ENCODE measurements at regions not wholly inside any gene's neighbourhood (a gene's known extent, or its start where the extent isn't known, plus 50 kb on each side); places are given as distances from the start of the nearest gene placed in this dataset.

- no peak for TF ChIP-seq ZNF565 (CRISPR knock-in tag; conservative IDR thresholded peaks at IDR 0.05; ENCODE audit: low read depth)
These were observed 139.0 kb upstream of the LUZP2 start (continued) for GRCh38 chr11:24357620-24358410.

- no peak for ATAC-seq
- TF ChIP-seq TSHZ2 (CRISPR knock-in tag; IDR thresholded peaks at IDR 0.05): no peak
- TF ChIP-seq PPARA (CRISPR knock-in tag; IDR thresholded peaks at IDR 0.05; ENCODE audit: borderline replicate concordance): no peak
- TF ChIP-seq TCF4 (CRISPR knock-in tag; IDR thresholded peaks at IDR 0.05; ENCODE audit: borderline replicate concordance): no peak
- TF ChIP-seq ZC3H10 (CRISPR knock-in tag; IDR thresholded peaks at IDR 0.05): no peak
- TF ChIP-seq ZNF565 (CRISPR knock-in tag; conservative IDR thresholded peaks at IDR 0.05; ENCODE audit: low read depth): no peak
- TF ChIP-seq GLIS3 (CRISPR knock-in tag; IDR thresholded peaks at IDR 0.05): no peak
- no peak for TF ChIP-seq CREB5 (CRISPR knock-in tag; IDR thresholded peaks at IDR 0.05; ENCODE audit: low read depth)
- TF ChIP-seq OSR1 (CRISPR knock-in tag; IDR thresholded peaks at IDR 0.05): no peak
- TF ChIP-seq RARB (CRISPR knock-in tag; IDR thresholded peaks at IDR 0.05): no peak
- no peak for TF ChIP-seq ZFP3 (CRISPR knock-in tag; IDR thresholded peaks at IDR 0.05)
- no peak for TF ChIP-seq CSDC2 (CRISPR knock-in tag; IDR thresholded peaks at IDR 0.05)
- no peak for TF ChIP-seq ARNTL (CRISPR knock-in tag; IDR thresholded peaks at IDR 0.05; ENCODE audit: borderline replicate concordance, low read depth)
- TF ChIP-seq TOX (CRISPR knock-in tag; IDR thresholded peaks at IDR 0.05; ENCODE audit: borderline replicate concordance): no peak
- no peak for TF ChIP-seq SNAI2 (CRISPR knock-in tag; IDR thresholded peaks at IDR 0.05)
- no peak for TF ChIP-seq PATZ1 (CRISPR knock-in tag; IDR thresholded peaks at IDR 0.05; ENCODE audit: borderline replicate concordance)
These were observed 124.4 kb upstream of the LUZP2 start for GRCh38 chr11:24372491-24372890.

- TF ChIP-seq ESRRG (CRISPR knock-in tag; IDR thresholded peaks at IDR 0.05) (no peak), TCF4 (CRISPR knock-in tag; IDR thresholded peaks at IDR 0.05; ENCODE audit: borderline replicate concordance) (no peak), ARNTL (CRISPR knock-in tag; IDR thresholded peaks at IDR 0.05; ENCODE audit: borderline replicate concordance, low read depth) (no peak), SNAI2 (CRISPR knock-in tag; IDR thresholded peaks at IDR 0.05) (no peak), ZC3H10 (CRISPR knock-in tag; IDR thresholded peaks at IDR 0.05) (no peak), CSRNP3 (CRISPR knock-in tag; IDR thresholded peaks at IDR 0.05) (no peak), PATZ1 (CRISPR knock-in tag; IDR thresholded peaks at IDR 0.05; ENCODE audit: borderline replicate concordance) (no peak), ZNF8 (CRISPR knock-in tag; IDR thresholded peaks at IDR 0.05) (no peak)
- no peak for ATAC-seq
These were observed 123.3 kb upstream of the LUZP2 start for GRCh38 chr11:24373516-24373915.
